AG04450 (cell line): ENCODE measurements at regions not wholly inside any gene's neighbourhood (a gene's known extent, or its start where the extent isn't known, plus 50 kb on each side); places are given as distances from the start of the nearest gene placed in this dataset.
A peak's percentile ranks its signal among the peaks of the same experiment; 100 is the strongest.

Experiments
- CTCF ChIA-PET: fragments of 300-600, 350-600 bp; formaldehyde crosslinking; extraction: SDS; loops from one replicate; lab custom pipeline; 2022; ENCODE audit warnings: antibody characterized with exemption, inconsistent platforms; lab: Charles Lee
- POLR2A ChIA-PET: fragments of 350-600 bp; formaldehyde crosslinking; extraction: SDS; loops from one replicate; lab custom pipeline; 2021; ENCODE audit warnings: antibody characterized with exemption, inconsistent platforms; lab: Yijun Ruan, JAX
- DNase-seq: peaks from one replicate; pipeline ENCODE4 v3.0.0-alpha.2; 2011; ENCODE audit warnings: low read depth, low spot score
- H3K27ac ChIP-seq: one replicate; pipeline ENCODE4 v1.5.1; 2012; ENCODE audit warnings: low read depth, low read length, control low read depth
- H3K27me3 ChIP-seq: one replicate; pipeline ENCODE4 v1.6.0; 2012; ENCODE audit warnings: low read length; ENCODE audit not compliant: control insufficient read depth, insufficient read depth
- H3K4me3 ChIP-seq: 2 replicates; pipeline ENCODE4 v1.5.1; 2011; ENCODE audit warnings: mild to moderate bottlenecking, low read depth, low read length, control low read depth
- H3K9me3 ChIP-seq: 2 replicates; pipeline ENCODE4 v1.5.1; 2012; ENCODE audit warnings: low read length; ENCODE audit not compliant: control insufficient read depth, insufficient read depth
- CTCF ChIP-seq: IDR thresholded peaks from 2 replicates; pipeline ENCODE4 v1.5.1; 2011; ENCODE audit warnings: low read depth, low read length, control low read depth, inconsistent platforms

- TF ChIP-seq CTCF, result no peak
- ChIA-PET CTCF (interaction anchor here (0.6 to 2.3 kb wide), 15 partner anchors 41 to 1104 kb away, joined by 3 to 8 read pairs (median 3); no protein-coding TSS in a partner anchor), POLR2A (no interaction called here)
- Histone ChIP-seq H3K4me3 (no peak overlapping the region), H3K27ac (no peak overlapping the region), H3K9me3 (no peaks in the 10 kb centered on the region), H3K27me3 (no peaks in the 10 kb centered on the region)
- DNase-seq, result no peak
These were observed 126.1 kb downstream of the ASB9 start for GRCh38 chrX:15143825-15144121.

GRCh38 chrX:15143050-15143824, 126.6 kb downstream of the ASB9 start:
- TF ChIP-seq CTCF, result peak; percentile 69
- Histone ChIP-seq H3K27ac (no peak overlapping the region), H3K27me3 (no peaks in the 10 kb centered on the region), H3K4me3 (no peak overlapping the region), H3K9me3 (no peaks in the 10 kb centered on the region)
- no peak for DNase-seq
- POLR2A ChIA-PET, result no interaction called here
- CTCF ChIA-PET, result interaction anchor here (0.6 to 2.3 kb wide), 19 partner anchors 9 to 1104 kb away, joined by 3 to 8 read pairs (median 3); no protein-coding TSS in a partner anchor

- CTCF ChIA-PET, result interaction anchor here (0.7 to 1.7 kb wide), 8 partner anchors 10 to 1102 kb away, joined by 3 to 5 read pairs (median 3); no protein-coding TSS in a partner anchor
- Histone ChIP-seq H3K27ac (no peak overlapping the region), H3K27me3 (no peaks in the 10 kb centered on the region), H3K4me3 (no peak overlapping the region), H3K9me3 (no peaks in the 10 kb centered on the region)
- no peak for DNase-seq
- no peak for TF ChIP-seq CTCF
- POLR2A ChIA-PET, result no interaction called here
These were observed 127.7 kb downstream of the ASB9 start for GRCh38 chrX:15142084-15142715.

- POLR2A ChIA-PET, result no interaction called here
- no peak for TF ChIP-seq CTCF
- CTCF ChIA-PET, result no interaction called here
These were observed 133.1 kb downstream of the ASB9 start for GRCh38 chrX:15136795-15137194.

GRCh38 chrX:15129412-15129811, 140.5 kb downstream of the ASB9 start:
- Histone ChIP-seq H3K27ac (no peak overlapping the region), H3K27me3 (no peaks in the 10 kb centered on the region), H3K4me3 (no peak overlapping the region), H3K9me3 (no peaks in the 10 kb centered on the region)
- ChIA-PET CTCF (no interaction called here), POLR2A (no interaction called here)
- no peak for TF ChIP-seq CTCF
- DNase-seq, result no peak

More at GRCh38 chrX:15136795-15137194, 133.1 kb downstream of the ASB9 start:
- no peaks in the 10 kb centered on the region for H3K27me3 ChIP-seq
- H3K4me3 ChIP-seq, result no peak overlapping the region
- H3K27ac ChIP-seq, result no peak overlapping the region
- no peaks in the 10 kb centered on the region for H3K9me3 ChIP-seq
- no peak for DNase-seq
